ENCODE measurements at regions not wholly inside any gene's neighbourhood (a gene's known extent, or its start where the extent isn't known, plus 50 kb on each side); places are given as distances from the start of the nearest gene placed in this dataset.
A peak's percentile ranks its signal among the peaks of the same experiment; 100 is the strongest.
"Not testable (repeated sequence)": the region's sequence is repeated elsewhere in the genome, so short reads cannot be mapped to it uniquely, and the experiment has no call there.

DNA sequence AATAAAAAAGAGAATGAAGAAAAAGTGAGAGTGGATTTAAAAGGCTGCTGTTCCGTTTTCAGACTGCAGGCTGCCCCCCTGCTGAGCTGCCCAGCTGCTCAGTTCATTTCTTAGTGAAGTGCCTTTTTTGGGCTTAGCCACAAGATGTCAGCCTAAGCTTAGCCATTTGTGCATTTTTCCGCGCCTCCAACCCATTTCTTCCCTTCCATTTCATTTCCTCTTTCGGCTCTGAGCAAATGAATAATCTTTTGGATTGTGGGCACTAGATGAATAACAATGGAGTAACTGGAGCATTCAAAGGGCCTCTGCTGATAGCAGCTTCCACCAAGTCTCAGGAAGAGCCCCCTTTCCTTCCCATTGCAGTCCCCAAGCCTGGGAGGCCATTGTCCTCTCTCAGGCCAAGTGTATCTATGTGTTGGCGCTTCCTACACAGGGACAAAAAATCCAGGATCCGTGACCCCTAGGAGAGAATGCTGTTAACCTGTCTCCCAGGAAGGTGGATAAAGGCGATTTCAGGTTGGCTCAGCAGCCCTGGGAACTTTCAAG is 83.5 kb upstream of the SPTLC3 start:
- peak; percentile 87 for DNase-seq

DNA sequence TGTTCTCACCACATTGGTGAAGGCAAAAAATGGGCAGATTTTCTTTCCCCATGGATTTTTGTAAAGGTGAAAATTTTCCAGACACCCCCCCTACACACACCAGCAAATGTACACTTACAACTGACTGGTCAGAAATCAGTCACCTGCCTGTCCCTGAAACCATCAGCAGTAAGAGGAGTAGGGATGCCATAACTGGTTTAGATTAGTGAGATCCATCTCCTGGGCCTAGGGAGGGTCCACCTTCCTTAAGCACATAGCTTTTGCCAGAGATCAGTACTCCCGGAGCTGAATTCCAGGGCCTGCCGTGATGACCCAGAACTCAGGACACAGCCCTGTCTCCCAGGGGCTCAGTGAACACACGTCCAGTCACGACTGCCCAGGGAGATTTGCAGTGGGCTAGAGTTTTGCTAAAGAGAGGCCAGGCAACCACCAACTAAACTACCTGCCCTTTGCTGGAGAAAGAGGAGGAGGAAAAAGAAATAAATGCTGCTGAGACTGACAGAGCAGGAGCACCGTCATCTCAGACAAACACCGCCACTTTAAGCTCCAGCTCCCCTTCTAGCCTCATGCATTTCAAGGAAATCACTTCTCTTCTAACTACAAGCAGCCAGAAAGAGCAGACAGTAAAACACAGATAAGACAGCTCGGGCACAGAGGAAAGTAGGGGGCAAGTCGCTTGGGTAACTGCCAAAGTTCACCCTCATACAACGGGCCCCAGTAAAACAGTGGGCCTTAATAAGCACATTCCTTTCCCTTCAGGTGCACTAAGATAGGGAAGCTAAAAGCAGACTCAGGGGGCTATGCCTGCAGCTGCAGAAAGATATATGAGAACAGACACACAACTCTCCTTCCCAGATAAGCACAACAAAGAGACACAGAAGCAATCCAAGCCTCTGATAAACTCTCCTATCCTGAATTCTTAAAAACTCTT is 82.6 kb upstream of the SPTLC3 start:
- DNase-seq: no peak

DNA sequence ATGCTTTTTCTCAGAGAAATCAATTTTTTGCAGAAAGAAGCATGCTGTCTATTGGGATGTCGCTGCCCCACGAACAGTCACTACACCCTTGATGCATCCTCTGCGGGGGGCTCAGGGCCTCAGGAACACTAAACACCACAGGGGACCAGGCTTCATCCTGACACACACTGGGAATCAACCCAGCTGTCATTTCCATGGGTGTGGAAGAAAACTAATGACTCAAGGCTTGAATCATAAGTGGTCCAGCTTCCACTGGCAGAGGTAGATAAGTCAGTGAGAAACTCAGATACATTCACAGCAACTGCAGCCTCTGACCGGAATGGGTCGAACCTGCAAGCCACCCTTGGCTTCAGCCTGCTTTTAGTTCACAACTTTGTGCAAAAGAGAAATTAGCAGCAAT is 81.3 kb upstream of the SPTLC3 start:
- DNase-seq: peak; percentile 17

DNA sequence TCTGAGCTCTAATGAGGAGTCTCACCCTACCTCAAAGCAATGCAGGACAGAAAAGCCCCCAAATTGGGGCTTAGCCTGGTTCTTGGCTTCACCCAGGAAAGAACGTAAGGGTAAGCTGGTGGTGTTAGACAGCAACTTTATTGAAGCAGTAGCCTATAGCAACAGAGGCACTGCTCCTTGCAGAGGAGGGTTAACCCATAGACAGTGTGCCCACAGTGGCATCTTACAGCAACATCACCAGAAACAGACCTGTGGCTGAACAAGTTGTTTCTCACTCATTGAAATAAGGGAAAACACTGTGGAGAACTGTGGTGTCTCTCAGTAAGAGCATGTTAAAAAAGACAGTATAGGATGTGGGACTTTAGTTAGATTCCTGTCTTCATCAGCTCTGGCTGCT is 80.4 kb upstream of the SPTLC3 start:
- DNase-seq: no peak

DNA sequence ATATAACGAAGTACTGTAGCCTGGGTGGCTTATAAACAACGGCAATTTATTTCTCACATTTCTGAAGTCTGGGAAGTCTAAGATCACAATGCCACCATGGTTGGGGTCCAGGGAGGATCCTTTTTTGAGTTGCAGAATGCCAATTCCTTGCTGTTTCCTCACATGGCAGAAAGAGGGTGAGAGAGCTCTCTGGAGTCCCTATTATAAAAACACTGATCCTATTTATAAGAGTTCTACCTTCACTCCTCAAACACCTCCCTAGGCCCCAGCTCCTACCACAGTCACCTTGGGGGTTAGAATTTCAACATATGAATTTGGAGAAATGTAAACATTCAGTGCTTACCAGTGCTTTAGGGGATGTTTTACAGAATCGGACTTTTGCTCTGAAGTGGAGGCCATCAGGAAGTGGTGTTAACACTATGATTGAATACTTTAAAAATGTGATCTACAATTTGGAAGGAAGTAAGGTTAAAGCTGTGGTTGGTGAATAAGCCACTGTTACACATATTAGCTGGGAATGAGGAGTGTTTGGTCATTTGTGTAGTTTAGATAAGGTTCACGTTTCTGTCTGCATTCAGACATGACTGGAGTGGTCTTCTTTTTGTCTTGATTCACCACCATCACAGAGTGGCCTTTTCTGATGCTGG is 79.9 kb upstream of the SPTLC3 start:
- DNase-seq: no peak

DNA sequence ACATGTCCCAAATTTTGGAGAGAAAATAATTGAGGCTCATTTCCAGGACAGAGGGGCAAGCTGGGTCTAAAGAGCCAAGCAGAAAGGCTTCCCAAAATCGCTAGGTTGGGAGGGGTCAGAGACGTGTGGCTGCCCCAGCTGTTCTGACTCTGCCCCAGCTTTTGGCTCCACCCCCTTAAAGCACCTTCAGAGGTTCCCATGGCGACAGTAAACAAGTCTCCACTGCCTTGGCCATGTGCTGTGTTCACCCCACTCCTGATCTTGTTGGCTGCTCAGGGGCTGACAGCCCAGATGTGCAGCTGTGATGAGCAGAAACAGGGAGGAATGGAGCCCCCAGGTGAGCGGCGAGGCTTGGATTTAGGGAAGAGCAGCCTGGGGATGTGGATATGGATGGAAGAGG is 72.8 kb upstream of the SPTLC3 start:
- DNase-seq: no peak

DNA sequence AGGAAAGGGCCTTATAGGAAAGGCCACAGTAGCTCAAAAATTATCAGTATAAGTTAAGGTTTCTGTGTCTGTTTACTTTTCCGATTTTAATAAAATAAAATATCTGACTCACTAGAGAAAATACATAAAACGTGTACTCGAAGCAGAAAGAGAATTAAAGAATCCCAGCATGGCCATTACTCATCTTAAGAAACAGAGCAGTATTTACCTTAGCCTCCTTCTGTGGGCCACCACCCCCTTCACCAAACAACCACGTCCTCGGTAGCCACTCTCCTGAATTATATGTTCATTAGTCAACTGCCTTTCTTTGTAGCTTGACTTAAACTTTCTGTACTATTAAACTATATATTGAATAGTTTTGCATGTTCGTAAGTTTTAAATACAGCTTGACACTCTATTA is 72.2 kb upstream of the SPTLC3 start:
- no peak for DNase-seq

DNA sequence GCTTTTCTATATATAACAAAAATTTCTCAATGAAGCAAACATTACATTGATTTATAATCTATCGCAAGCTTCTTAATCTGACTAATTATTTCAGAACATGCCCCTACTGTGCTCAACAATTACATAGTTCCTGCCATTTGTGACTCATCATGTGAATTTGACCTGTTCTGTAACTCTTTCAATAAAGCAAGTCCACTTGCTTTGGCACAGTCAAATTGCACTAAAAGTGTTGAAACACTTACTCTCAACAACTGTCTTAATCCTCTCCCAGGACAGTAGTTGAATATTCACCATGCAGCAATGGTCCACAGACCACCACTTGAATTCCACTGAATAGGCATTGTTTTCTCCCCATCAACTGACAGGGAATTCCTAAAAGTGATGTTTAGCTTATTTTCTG is 67.7 kb upstream of the SPTLC3 start:
- no peak for DNase-seq

DNA sequence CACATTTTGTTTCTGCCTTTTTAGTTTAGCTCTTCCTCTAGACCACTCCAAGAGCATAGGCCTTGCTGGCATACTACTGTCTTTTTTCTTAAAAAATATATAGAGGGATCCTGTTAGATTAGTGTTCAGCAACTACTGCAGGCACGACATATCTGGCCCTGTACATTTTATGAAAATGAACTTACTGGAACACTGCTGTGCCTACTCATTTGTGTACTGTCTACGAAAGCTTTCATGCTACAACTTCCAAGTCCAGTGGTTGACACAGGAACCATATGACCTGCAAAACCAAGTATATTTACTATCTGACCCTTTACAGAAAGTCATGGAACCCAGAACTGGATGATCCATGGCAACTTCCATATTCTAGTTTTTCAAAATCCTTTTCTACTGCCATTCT is 66.6 kb upstream of the SPTLC3 start:
- DNase-seq: no peak

DNA sequence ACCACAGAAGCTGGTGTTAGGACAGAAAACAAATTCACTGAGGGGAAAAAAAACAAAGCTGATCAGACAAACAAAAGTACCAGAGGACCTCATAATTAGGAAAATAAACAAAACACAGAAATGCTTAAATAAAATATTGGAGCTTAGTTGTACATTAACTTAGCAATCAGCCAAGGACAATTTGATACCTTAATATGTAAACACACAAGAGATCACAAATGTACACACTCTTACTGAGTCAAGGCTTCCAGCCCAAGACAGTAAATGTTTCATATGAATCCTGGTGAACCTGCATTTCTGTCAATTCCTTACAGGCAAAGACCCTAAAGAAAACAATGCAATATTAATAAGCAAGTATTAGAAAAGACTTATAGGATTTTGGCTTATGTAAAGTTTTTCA is 62.0 kb upstream of the SPTLC3 start:
- DNase-seq: no peak

DNA sequence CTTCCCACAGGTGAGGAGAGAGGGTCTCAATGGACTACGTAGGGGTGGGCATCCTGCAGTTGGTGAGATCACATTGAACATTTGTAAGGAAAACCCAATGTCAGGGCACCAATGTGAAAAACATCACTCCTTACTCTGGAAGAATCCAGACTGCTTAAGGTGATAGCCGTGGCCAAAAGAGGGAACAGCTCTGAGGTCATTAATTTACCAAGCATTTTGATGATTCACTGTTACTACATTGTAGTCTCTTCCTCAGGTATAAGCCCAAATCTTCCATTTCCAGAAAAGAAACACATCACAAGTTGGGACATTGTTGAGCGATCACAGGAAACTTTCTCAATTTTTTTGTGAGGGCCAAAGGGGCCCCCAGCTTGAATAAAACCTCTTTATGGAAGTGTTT is 61.1 kb upstream of the SPTLC3 start:
- no peak for DNase-seq

DNA sequence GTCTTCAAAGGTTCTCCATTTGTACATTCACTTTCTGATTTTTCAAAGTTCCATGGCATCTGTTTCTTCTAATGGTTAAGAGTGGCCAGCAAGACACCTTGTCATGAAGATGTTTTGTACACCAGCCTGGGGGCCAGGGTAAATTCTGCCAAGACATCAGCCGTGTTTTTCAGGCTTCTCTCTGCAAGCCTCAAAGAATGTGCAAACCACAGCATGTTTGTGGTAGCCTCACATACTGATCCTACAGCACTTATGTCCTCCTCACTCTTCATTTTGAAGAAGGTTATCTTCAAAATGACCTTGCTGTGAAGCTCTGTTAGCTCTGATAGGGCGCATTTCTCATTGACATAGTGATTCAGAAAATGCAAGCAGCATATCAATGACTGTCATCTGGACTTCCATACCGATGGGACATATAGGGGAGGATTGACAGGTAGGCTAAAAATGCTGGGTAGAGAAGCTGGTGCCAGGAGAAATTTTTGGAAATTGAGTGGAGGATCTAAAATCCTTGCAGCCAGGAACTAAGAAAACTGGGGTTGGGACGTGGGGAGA is 59.3 kb upstream of the SPTLC3 start:
- DNase-seq: no peak

DNA sequence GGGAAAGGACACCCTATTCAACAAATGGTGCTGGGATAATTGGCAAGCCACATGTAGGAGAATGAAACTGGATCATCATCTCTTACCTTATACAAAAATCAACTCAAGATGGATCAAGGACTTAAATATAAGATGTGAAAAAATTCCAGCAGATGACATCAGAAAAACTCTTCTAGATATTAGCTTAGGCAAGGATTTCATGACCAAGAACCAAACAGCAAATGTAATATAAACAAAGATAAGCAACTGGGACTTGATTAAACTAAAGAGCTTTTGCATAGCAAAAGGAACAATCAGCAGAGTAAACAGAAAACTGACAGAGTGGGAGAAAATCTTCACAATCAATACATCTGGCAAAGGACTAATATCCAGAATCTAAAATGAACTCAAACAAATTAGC is 54.5 kb upstream of the SPTLC3 start:
- DNase-seq: not testable (repeated sequence)

DNA sequence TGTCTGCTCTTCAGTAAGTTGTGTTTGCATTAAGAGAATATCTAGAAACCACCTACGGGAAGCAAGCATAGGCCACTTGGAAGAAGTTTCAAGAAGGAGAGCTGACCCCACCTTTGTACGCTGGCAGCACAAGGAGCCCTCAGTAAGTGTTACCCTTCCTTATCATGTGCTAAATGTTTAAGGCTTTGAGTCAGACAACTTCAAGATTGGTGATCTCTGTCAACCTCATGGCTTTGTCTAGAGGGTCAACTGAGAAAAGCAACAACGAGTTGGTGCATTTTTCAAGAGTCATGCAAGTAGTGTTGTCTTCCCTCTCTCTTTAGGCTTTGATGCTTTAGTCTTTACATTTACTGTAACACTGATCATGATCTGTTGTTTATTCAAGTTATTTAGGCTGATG is 53.2 kb upstream of the SPTLC3 start:
- no peak for DNase-seq

DNA sequence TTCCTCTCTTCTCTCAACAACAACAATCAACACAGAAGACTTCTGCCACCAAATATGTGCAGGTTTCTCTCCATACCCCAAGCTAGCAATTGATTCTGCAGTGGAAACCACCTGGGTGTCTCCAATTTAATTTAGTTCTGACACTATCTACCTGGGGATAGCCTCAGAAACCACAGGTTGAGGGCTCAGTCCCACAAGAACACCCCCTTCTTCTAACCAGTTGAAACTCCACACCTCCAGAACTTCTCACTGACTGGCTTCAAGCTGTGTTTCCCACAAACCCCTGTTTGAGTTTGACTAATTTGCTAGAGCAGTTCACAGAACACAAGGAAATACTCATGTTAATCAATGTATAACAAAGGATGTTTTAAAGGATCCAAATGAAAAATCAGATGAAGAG is 52.5 kb upstream of the SPTLC3 start:
- no peak for DNase-seq

DNA sequence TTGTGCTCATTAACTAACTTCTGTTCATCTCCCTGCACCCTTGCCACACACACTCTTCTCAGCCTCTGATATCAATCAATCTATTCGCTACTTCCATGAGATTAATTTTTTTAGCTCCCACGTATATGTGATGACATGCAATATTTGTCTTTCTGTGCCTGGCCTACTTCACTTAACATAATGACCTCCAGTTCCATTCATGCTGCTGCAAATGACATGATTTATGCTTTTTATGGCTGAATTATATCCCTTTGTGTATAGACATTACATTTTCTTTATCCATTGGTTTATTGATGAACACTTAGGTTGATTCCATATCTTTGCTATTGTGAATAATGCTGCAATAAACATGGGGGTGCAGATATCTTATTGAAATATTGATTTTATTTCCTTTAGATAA is 50.8 kb upstream of the SPTLC3 start:
- DNase-seq: no peak

All from retina (tissue), 1 donor.